HG03342 (cell line): ENCODE measurements at regions not wholly inside any gene's neighbourhood (a gene's known extent, or its start where the extent isn't known, plus 50 kb on each side); places are given as distances from the start of the nearest gene placed in this dataset.
A peak's percentile ranks its signal among the peaks of the same experiment; 100 is the strongest.
"Not testable (repeated sequence)": the region's sequence is repeated elsewhere in the genome, so short reads cannot be mapped to it uniquely, and the experiment has no call there.

Source experiments
- ATAC-seq: cut with Tn5 transposase; IDR thresholded peaks from one replicate; pipeline ENCODE4 v1.9.1; 2021; ENCODE audit warnings: mild to moderate bottlenecking, moderate library complexity; ENCODE audit not compliant: unreplicated experiment

GRCh38 chr7:130943981-130944380, 210.0 kb upstream of the KLF14 start:
- no peak for ATAC-seq

DNA sequence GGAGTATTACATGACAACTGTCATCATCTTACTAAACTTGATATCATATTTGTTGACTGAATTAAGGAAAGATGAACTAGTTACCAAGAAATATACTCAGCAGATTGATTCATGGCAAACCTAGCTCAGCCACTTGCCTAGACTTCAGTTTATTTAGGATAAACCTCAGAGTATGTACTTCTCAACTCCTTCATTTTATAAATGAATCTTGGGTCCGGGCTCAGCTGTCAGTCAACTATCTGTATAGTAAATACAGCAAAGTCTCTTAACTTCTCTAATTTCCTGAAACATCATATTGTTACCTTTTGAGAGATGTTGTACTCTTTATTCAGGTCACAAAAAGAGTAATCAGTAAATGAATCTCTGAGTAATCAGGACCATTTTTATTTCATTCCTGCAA, 211.0 kb upstream of the KLF14 start:
- ATAC-seq = no peak

- ATAC-seq = no peak
These were observed 211.4 kb upstream of the KLF14 start for GRCh38 chr7:130945411-130945811.

- ATAC-seq = no peak
These were observed 212.1 kb upstream of the KLF14 start for GRCh38 chr7:130946114-130946513.

DNA sequence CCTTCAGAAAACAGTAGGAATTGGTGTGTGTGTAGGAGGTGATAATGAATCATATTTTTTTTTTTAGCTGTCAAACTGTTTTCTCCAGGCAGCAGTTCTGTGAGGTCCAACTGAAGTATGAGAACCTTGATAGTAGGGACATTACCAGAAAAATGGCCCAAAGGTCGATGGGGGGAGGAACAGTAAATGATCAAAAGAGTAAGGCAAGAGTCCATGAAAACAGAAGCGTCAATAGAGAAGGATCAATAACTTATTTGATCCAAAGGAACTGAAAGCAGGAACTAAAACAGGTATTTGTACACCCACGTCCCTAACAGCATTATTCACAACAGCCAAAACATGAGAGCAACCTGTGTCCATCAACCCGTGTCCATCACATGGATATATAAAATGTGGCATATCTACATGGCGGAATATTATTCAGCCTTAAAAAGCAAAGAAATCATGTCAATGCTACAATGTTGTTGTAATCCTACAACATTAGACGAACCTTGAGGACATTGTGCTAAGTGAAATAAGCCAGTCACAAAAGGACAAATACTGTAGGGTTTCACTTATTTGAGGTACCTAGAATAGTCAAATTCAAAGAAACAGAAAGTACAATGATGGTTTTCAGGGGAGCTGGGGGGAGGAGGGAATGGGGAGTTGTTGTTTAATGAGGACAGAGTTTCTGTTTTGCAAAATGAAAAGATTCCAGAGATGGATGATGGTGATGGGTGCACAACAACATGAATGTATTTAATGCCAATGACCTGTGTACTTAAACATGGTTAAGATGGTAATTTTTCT, 214.0 kb upstream of the KLF14 start:
- ATAC-seq = no peak

GRCh38 chr7:130948822-130949221, 214.8 kb upstream of the KLF14 start:
- no peak for ATAC-seq

DNA sequence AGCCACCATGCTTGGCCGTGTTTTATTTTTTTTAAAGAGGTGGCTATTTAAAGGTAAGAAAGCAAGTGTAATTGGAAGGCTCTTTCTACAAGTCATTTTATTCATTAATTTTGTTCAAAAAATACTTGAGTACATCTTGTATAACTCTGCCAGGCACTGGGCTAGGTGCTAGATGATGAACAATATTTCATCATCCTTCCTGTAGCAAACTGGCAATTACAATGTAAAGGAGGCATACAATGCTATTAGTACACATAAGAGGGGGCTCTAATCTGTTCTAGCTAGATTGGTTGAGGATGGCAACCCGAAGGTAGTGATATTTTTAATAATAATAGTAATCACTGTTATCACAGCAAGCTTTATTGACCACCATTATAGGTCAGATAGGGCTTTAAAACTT, 215.5 kb upstream of the KLF14 start:
- ATAC-seq = no peak

- no peak for ATAC-seq
These were observed 216.0 kb upstream of the KLF14 start for GRCh38 chr7:130950054-130950453.

- ATAC-seq = no peak
These were observed 216.7 kb upstream of the KLF14 start for GRCh38 chr7:130950741-130951140.

DNA sequence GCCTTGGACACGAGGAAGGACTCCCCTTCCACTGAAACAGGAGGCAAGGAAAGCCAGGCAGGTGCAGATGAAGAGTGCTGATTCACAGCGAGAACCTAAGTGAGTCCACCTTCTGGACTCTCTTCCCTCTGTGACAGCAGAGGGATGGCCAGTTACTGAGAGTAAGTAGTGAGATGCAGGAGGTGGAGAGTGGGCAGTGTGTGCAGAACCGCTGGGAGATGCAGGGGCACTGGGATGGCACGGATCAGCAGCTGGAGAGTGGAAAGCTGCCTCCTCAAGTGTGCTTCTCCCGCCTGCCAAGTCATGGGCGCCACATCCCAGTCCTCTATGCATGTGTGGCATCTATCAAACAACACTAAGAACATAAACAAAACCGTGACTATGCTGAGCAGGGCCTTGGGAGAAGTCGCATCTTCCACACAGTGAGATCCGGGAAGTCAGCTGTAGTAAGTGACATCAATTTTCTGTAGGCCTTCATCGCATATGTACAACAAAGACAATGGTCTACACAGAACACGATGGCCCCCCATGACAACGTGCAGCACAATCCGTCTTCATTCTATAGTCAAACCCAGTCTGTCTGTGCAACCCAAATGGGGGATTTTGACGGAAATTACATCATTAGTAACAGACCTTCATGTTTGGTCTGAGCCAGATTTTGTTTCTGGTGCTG, 217.4 kb upstream of the KLF14 start:
- no peak for ATAC-seq

DNA sequence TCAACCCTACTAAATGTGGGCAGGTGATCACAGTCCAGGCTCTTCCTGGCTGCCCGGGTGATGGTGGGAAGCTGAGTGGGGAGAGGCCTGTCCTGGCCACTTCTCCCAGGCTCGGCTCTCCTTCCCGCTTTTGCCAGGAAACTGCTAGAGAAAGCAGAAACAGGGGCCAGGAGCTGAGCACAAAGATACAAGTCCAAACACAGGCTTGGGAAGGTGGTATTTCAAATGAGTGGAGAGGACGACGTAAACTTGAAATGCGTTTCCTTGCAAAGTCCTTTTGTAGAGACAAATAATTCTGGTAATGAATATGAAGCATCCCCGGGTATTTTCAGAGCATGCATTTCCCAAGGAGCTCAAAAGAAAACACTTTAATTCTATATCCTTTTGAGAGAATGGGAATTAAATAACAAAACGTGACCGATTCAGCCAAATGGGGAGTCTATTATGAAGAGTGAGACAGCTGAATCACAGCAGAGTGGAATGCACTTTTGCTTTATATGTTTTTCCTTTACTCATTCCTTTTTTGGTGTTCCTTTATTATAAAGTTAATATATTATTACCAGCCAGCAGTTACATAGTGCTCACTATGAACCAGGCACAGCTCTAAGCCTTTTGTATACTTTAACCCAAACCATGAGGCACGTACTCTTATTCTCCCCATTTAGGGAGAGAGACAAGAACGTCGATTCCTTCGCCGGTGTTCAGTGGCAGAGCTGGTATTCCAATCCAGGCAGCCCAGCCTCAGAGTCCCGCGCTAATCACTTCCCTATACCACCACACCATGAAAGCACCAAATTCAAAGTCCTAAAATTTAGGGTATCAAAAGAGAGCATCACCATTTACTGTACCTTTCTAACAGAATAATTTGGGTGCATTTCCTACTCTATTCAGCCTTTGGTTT, 218.2 kb upstream of the KLF14 start:
- no peak for ATAC-seq

- ATAC-seq = no peak
These were observed 219.2 kb upstream of the KLF14 start for GRCh38 chr7:130953196-130953595.

GRCh38 chr7:130954918-130955564, 221.0 kb upstream of the KLF14 start:
- ATAC-seq = no peak

DNA sequence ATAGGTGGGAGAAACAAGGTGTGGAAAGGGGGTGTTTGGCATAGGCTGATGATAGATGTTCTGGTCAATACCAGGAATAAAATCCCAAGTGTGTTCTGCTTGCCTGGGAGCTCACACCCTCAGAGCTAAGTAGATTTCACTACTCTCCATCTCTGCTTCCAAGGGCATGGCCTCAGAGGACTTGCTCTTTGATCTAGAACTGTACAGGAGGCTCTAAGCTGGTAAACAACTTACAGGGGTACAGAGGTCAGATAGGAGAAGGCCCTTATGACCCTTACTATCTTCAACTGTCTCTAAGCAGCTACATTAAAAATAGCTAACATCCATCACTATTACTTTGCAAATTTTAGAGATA, 221.5 kb upstream of the KLF14 start:
- ATAC-seq = no peak

DNA sequence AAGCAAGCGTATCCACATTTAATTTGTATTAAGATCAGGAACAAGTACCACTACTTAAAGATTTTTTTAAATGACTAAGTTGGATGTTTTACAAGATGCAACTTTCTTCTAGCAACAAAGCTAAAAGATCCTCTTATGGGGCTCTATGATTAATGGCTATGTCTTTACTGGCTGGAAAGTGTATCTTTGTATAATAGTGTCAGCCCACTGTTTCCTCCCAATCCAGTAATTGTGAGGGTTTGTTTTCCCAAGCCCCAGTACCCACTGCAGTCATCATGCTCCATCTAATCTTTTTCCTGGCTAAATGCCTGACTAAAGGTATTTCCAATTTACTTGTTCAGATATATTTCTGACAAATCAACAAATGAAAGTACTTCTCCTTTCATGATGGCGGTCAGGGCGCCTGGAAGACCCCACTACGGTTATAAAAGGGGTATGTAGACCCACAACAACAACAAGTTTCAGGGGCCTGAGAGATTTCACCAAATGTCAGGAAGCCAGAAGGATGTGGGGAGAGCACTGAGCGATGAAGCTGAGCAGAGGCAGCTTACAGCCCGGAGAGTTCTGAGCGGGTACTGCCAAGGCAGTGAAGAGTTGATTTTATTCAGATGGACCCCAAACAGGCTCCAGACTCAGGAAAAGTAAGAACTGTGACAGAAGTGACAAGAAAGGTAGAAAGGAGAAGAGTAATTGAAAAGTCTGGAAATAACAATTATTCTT, 222.6 kb upstream of the KLF14 start:
- no peak for ATAC-seq

DNA sequence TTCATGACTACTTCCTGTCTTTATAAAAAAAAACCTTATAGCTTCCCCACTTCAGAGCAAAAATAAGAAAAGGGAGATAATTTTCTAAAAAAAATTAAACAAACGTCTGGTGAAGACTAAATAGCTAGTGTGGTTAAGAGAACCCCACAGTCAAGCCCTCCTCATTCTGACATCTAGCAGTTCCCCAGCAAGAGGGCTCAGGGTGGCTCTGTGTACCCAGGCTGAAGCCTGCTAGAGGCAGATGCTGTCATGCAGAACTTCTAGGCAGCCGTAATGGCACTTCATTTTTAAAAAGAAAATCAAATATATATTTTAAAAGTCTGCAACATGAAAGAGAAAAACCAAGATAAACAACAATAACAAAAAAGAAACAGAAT, 223.1 kb upstream of the KLF14 start:
- no peak for ATAC-seq

- not testable (repeated sequence) for ATAC-seq
These were observed 223.9 kb upstream of the KLF14 start for GRCh38 chr7:130957722-130958435.

GRCh38 chr7:130958846-130959245, 224.8 kb upstream of the KLF14 start:
- ATAC-seq = no peak

DNA sequence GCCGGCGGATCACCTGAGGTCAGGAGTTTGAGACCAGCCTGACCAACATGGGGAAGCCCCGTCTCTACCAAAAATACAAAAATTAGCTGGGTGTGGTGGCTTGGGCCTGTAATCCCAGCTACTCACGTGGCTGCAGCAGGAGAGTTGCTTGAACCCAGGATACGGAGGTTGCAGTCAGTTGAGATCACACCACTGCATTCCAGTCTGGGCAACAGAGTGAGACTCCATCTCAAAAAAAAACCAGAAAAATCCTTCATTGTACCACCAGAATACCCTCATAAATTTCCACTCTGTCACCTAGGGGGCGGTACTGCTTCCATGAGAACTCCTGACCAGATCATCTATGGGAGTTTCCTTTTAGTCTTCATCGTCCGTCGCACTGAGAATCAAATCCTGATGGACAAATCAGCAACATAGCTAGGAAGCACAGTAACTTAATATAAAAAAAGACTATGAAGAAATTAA, 225.8 kb upstream of the KLF14 start:
- ATAC-seq = peak; percentile 21
